EL (cell line): ENCODE measurements at regions not wholly inside any gene's neighbourhood (a gene's known extent, or its start where the extent isn't known, plus 50 kb on each side); places are given as distances from the start of the nearest gene placed in this dataset.
"Not testable (repeated sequence)": the region's sequence is repeated elsewhere in the genome, so short reads cannot be mapped to it uniquely, and the experiment has no call there.

ENCODE experiments used
- DNase-seq: peaks from one replicate; pipeline ENCODE4 v3.0.0-alpha.2; 2016

DNA sequence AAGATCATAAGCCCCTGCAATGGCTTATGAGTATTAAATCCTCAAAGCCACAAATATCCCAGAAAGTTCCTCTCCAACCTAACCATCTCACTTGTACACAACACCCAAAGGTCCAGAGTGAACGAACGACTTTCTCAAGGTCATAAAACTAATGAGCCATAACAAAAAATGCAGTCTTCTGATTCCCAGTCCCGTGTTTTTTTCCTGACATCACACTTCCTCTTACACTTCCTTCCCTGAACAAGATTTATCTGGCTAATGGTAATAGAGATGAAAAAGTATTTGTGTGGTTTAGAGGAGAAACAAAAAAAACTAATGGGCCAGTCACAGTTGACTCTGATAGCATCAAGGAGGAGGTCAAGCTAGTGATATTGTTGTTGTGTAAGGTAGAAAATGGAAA lies 99.5 kb upstream of the KLHL13 start:
- DNase-seq = no peak

DNA sequence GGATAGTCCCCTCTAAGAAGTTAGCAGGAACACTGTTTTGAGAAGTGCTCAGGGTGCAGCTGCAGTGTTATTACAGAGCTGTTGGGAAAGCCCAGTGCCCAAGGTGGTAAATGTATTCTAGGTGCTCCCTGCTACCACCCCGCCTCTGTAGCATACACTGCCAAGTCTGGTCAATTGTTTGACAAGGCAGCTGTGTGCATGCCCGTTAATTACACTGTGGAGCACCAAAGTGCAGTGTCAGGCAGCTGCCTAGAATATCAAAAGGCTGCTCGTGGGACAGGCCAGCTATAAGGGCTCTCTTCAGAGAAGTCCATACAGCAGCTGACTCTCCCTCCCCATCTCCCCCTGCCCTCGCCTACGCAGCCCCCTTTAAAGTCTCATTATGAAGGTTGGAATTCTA lies 99.9 kb upstream of the KLHL13 start:
- no peak for DNase-seq

DNA sequence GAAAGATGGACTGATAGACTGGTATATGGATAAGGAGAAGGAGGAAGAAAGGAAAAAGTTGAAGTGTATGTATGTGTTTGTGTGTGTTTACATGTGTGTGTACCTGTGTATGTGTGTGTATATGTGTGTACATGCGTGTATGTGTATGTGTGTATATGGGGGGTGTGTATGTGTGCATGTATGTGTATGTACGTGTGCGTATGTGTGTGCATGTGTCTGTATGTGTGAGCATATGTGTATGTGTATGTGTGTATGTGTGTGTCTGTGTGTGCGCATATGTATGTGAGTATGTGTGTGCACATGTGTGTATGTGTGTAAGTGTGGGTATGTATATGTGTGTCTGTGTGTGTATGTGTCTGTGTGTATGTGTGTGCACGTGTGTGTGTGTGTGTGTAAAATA lies 101.5 kb upstream of the KLHL13 start:
- no peak for DNase-seq

DNA sequence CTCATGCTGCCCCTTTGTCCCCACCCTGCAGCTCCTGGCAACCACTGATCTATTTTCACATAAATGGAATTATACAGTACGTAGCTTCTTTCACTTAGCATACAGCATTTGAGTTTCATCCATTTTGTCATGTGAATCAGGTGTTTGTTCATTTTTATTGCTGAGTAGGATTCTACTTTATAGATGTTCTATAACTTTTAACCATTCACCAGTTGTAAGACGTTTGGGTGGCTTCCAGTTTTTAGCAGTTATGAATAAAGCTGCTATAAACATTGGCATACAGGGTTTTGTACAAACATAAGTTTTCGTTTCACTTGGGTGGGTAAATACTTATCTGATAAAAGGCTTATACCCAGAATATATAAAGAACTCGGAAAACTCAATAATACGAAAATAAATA lies 102.3 kb upstream of the KLHL13 start:
- no peak for DNase-seq

DNA sequence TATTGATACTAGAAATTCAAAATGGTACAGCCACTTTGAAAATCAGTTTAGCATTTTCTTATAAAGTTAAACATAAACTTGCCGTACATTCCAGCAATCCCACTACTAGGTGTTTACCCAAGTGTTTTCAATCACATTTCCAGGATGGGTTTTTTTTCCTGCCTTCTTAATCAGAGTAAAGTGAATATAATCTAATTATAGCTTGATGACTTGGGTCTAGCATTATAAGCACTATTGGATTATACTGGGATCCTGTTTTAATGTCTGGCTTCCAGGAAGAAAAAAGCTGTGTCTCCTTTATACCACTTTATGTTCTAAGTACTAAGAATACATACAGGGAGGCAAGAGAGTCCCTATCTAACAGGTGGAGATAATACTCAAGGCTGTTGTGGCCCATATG lies 103.3 kb upstream of the KLHL13 start:
- no peak for DNase-seq

DNA sequence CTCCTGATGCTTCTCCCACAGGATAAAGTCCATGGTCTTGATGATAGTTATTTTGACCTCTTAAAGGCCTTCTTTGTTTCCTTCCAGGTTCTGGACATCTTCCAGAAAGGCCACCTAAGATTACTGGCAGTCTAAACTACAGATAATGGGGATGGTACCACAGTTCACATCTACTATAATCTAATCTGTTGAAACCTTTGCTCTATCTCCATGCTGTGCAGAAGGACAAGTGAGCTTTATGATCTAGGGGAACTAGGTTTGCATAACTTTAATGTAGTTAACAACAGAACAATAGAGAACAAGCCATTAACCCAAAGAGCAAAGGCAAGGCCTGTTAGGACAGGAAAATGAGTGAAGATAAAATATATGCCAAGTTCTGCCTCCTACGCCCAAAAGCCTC lies 103.9 kb upstream of the KLHL13 start:
- no peak for DNase-seq

DNA sequence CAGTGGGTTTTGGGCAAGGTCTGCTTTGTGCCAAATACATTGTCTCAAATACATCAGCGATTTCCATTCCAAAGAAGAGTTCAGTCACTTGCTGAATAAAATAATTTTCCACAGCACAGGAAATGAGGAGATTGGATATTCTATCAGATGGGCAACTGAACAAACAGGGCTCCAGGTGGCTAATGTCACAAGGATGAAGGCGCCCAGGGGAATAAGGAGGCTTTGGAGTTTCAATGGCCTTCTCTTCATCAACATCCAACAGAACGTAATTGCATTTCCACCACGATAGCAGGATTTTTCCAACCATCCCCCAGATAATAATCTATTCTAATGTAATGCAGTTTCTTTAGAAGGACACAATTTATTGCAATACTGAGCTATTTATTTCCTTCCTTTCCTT lies 104.7 kb upstream of the KLHL13 start:
- no peak for DNase-seq

DNA sequence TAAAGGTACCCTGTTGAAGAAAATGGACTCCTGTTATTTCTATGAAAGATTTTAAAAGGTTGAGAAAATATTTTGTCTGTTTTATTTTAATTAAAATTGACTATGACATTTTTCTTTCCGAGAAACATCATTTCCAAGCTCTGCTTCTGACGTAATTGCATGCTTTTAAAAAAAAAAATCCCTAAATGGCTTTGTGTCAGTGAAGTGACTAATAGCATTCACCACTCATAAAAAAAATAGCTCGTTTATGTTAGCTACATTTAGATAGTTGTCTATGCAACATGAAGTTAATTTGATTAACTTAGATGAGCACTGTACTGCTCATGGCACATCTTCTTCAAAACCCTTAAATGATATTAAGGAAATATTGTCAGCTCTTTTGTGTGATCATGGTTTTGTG lies 105.1 kb upstream of the KLHL13 start:
- DNase-seq = no peak

DNA sequence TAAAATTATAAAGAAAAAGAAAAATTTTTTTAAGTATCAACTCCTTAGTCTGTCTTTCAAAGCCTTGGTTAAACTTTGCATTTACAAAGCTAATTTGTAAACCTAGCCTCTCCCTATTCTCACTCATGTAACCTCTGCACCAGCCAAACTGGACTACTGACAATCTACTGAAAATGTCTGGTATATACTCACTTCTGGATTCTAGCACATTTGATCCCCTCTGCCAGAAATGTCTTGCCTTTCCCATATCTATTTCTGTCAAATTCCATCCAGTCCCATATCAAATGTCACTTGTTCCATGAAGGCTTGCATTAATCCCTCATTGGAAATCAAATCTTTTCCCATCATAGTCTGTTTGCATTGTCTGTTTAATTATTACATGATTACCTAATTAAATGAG lies 105.8 kb upstream of the KLHL13 start:
- DNase-seq = no peak

DNA sequence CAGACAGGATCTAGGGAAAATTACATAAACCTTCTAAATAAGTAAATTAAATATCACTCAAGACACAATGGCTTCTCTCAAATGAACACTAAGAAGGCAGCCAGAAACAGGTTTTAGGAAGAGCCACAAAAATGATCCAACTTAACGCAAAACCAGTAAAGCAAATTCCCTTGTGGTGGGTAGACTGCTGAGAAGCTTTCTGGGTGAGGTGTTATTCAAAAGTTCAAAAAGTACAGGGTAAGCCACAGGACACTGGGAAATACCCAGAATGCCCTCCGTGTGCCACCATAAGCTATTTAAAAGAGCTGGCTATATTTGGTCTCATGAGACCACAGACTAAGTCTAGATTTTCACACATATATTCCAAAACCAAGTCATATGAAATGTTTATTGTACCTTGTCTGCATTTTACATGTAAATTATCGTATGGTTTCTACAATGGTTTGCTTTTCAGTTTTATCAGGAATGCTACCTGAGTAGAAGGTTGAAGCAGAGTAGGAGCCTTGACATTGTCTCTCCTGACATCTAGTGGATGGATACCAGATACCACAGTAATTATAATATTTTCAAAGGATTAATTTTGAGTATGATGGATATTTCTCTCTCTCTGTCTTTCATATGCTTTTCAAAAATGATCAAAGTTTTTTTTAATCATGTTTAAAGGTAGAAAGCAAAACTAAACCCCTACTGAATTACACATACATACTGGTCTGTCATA lies 109.3 kb upstream of the KLHL13 start:
- no peak for DNase-seq

DNA sequence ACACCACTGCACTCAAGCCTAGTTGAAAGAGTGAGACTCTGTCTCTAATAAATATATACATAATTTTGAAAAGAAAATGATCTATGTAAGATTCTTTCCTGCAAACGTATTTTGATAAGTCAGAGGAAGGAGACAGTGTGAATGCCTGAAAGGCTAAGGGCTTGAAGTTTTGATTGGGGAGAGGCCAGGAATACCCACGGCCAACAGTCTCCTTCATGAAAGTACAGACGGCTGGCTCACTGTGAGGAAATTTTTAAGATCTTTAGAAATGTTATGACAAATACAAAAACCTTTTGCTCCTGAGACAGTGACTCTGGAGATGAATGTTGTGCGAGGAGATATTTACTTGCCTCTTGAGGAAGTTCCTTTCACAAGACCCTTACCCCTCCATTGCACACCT lies 111.4 kb upstream of the KLHL13 start:
- no peak for DNase-seq

DNA sequence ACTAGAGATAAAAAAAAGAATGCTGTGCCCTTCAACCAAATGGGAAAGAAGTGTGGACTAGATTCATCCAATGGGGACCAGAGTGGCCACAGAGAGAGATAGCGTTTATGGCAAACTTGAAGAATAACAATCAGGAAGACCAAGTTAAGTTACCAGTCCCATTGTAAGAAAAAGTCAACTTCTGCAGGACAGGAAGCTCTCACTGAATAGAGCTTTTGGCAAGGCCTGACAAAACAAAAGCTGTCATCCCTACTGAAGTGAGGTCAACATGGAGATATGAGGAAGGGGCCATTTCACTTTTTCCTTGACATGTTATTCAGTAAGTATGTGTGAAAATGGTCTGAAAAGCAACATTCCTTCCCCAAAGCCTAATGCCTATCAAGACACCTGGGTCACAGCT lies 111.8 kb upstream of the KLHL13 start:
- no peak for DNase-seq

DNA sequence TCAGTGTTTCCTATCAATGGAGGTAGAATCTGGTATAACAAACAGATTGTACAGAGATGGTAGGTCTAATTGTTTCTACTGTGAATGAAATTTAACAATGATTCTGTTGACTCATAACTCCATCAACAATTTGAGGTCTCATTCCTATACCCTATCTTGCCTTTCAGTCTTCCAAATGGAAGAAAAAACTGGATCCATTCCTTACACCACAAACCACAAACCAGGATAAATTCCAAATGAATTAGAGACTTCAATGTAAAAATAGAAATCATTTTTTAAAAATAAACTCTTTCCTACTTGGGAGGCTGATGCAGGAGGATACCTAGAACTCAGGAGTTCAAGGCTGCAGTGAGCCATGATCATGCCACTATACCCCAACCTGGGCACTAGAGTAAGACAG lies 114.4 kb upstream of the WDR44 start:
- no peak for DNase-seq

DNA sequence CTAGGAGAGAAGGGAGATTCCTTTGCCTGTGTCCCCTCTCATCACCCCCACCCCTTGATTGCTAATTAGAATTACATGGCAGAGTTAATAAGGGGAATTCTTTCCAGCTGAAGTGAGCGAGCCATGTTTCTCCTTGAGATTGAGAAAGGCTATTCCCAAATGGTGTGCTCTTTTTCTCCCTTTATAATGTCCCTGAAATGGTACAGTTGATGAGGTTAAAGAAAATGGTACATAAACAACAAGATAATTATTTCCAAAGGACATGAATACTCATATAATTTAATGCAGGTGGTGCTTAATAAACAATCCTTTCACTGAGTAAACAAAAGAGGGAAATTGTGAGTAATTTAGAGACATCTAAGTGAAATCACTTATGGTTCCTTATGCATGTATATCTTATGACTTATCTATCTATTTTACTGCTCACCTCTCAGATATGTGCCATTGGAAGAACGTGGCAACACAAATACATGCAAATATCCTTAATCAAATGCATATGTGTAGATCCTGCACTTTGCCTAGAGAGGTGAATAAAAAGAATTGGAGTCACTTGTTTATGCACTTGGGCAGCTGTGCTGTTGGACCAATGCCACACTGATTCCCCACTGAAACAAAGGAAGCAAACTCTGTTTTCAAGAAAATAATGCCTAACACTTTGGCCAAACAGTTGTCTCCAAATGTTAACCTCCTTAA lies 106.6 kb upstream of the WDR44 start:
- no peak for DNase-seq

DNA sequence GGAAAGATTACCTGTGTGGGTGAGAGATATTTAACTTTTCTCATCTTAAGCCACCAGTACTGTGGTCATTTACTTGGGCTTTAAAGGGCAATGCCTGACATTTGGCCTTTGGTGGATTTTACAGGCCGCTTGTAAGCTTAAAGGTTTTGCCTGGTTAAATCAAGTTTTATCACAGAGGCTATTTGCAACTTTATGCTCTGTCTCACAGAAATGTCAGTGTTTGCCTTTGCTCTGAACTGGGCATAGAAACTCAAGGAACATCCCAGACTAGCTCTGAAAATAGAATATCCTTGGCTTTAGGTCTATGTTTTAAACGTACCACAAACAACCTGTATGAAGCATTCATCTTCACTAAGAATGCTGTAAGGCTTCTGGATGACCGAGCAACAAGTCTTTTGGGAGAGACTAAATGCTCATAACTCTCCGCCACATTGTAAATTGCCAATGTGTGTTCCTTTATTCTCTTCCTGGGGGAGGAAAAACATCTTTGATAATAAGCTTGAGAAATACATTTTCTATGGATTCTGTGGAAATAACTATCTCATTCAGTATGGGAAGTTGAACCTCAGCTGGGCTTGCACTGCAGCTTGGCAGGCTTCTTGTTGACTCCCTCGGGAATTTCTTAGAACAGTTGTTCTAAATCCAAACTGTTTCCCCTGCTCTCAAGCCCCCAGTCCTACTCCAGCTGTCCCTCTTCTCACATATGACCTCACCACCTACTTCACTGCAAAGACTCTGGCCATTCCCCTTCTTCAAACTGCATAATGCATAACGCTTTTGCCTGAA lies 105.8 kb upstream of the WDR44 start:
- DNase-seq = no peak

DNA sequence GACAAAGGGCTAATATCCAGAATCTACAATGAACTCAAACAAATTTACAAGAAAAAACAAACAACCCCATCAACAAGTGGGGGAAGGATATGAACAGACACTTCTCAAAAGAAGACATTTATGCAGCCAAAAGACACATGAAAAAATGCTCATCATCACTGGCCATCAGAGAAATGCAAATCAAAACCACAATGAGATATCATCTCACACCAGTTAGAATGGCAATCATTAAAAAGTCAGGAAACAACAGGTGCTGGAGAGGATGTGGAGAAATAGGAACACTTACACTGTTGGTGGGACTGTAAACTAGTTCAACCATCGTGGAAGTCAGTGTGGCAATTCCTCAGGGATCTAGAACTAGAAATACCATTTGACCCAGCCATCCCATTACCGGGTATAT lies 98.9 kb upstream of the WDR44 start:
- DNase-seq = not testable (repeated sequence)

DNA sequence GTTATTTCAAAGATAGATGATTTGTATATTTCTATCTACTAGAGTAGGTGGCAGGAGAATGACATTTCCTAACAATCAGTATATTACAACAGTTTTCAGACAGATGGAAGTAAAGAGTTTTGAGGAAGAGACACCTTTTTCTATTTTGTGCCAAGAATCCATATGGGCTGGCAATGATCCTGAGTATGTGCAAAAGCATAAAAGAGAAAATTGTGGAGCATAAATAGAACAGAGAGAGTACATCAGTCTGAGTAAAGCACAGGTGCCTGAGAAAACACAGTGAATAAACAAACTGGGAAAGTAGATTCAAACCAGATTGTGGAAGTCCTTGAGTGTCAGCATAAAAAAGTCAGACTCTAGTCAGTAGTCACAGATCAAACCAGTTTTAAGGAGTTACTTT lies 96.8 kb upstream of the WDR44 start:
- no peak for DNase-seq

DNA sequence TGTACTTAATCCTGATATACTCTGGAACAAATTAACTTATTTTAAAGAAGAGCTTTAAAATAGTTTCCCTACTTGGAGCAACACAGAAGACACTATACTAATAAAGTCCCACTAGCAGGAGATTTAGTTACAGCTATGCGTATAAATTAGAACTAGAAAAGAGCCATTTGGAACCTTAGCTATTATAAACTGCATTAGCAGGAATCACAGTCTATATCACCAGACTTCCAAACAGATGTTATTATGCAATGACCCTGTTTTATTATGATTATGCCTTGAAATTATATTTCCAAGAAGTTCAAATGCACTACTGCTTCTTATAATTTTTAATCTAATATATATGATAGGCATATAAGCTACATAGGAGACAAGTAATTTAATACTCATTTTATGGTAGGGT lies 95.5 kb upstream of the WDR44 start:
- DNase-seq = no peak

DNA sequence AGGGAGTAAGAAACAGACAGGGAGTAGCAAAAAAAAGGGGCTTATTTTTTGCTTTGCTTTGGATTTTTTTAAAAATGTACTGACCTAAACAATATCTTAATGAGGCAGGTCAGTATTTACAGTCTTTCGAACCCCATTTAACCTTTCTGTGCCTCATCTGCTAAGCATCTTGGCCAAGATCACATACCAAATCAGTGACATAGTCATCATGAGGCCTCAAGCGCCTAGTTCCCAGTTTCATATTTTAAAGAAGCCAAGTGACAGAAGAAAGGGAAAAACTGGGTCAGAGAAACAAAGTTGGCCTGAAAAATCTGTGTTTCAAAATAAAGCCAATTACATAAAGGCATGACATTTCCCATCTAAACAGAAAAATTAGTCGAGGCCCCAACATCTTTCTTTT lies 94.6 kb upstream of the WDR44 start:
- peak; percentile 47 for DNase-seq

DNA sequence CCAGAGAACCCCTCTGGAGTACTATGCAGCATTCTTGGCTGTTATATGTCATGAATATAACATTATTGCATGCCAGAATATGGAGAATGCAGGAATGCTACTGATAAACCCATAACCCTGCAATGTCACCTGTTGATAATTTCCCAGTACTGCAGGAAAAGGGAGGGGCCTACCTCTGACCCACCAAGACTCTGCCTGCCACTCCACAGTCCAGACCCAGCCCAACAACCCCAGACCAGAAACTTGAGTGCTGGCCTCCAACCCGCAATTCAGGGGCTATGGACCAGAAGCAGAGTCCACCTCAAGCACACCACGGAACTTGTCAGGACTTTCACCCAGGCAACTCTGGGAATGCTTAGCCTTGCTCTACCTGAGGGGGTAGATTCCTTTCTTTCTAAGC lies 92.9 kb upstream of the WDR44 start:
- no peak for DNase-seq

DNA sequence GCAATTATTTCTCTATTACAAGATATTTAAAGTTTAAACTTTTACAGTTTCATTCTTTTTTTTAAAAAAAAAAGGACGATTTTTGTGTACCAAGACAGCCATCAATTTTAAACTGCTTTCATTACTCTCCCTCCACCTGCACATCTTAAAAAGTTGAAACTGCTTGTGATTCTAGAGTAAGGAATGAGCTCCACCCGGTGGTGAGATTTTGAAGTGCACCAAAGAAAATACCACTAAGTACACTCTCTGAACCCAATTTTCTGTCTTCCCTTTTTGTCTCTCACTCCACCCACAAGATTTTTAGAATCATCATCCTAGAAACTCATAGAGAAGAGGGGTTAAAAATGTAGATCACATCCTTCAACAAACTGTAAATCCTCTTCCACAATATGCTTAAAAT lies 91.3 kb upstream of the WDR44 start:
- peak; percentile 29 for DNase-seq

DNA sequence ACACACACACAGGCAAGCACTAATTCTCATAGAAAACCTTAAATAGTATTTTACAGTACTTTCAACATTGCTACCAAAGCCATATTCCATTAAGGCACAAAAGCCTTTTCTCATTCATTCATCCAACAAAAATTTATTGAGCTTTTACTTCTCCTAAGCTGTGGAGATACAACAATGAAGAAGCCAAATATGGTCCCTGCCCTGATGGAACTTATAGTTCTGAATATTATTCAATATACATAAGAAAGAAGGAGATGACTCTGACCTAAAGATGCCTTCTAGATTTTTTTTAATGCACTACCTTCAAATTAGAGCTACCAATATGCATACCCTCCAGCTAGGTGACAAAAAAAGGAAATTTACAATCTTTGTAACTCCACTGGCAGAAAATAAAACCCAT lies 90.0 kb upstream of the WDR44 start:
- DNase-seq = no peak

DNA sequence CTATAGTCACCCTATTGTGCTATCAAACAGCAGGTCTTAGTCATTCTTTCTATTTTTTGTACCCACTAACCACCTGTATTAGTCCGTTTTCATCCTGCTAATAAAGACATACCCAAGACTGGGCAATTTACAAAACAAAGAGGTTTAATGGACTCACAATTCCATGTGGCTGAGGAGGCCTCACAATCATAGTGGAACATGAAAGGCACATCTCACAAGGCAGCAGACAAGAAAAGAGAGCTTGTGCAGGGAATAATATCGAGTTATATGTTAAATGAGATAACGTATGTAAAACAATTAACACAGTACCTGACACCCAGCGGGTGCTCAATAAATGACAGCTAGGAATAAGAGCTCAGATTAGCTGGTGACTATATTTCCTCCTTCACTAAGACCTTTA lies 88.1 kb upstream of the WDR44 start:
- no peak for DNase-seq

DNA sequence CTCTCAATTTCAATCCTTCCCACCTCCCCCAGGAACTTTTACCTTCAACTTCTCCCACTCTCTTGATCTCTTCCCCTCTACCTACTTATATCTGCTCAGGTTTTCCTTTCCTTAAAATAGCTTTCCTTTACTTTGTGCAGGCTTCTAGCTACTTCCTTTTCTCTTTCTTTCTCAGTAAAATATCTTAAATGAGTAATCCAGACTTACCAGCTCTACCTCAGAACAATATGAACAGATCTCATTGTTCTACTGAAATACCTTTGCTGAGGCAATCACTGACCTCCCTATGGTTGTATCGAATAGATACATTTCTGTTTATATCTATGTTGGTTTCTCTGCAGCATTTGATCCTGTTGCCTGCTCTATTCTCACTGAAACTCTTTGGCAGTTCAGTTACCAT lies 86.7 kb upstream of the WDR44 start:
- no peak for DNase-seq
